Smooth muscle cell (in vitro differentiated cells): ENCODE measurements at regions not wholly inside any gene's neighbourhood (a gene's known extent, or its start where the extent isn't known, plus 50 kb on each side); places are given as distances from the start of the nearest gene placed in this dataset.
"Not testable (repeated sequence)": the region's sequence is repeated elsewhere in the genome, so short reads cannot be mapped to it uniquely, and the experiment has no call there.

Source experiments
- DNase-seq: peaks from one replicate; lab custom pipeline; 2025; ENCODE audit not compliant: unreplicated experiment; lab: John Stamatoyannopoulos, UW
- H2AFZ ChIP-seq: fragments of 200-600 bp; sonication (generic); 2 replicates; pipeline ENCODE4 v1.6.0; 2016; ENCODE audit warnings: antibody characterized with exemption, low read depth, mild to moderate bottlenecking
- H3F3A ChIP-seq: fragments of 200-600 bp; sonication (generic); 2 replicates; pipeline ENCODE4 v1.6.0; 2017; ENCODE audit warnings: antibody characterized with exemption, low read depth
- H3K27ac ChIP-seq: fragments of 200-600 bp; sonication (generic); 2 replicates; pipeline ENCODE4 v1.5.1; 2016; ENCODE audit warnings: low read depth, mild to moderate bottlenecking
- H3K27me3 ChIP-seq: fragments of 200-600 bp; sonication (generic); 2 replicates; pipeline ENCODE4 v1.6.1; 2016; ENCODE audit warnings: low read depth, mild to moderate bottlenecking
- H3K36me3 ChIP-seq: fragments of 200-600 bp; sonication (generic); 2 replicates; pipeline ENCODE4 v1.5.1; 2016; ENCODE audit warnings: low read depth
- H3K4me1 ChIP-seq: fragments of 200-600 bp; sonication (generic); 2 replicates; pipeline ENCODE4 v1.5.1; 2016; ENCODE audit warnings: low read depth
- H3K4me2 ChIP-seq: fragments of 200-600 bp; sonication (generic); 2 replicates; pipeline ENCODE4 v1.6.0; 2016; ENCODE audit warnings: mild to moderate bottlenecking
- H3K4me3 ChIP-seq: fragments of 200-600 bp; sonication (generic); 2 replicates; pipeline ENCODE4 v1.5.1; 2016; ENCODE audit warnings: mild to moderate bottlenecking
- H3K79me2 ChIP-seq: fragments of 200-600 bp; sonication (generic); 2 replicates; pipeline ENCODE4 v1.6.0; 2016; ENCODE audit warnings: low read depth, mild to moderate bottlenecking
- H3K9ac ChIP-seq: fragments of 200-600 bp; sonication (generic); 2 replicates; pipeline ENCODE4 v1.6.0; 2016; ENCODE audit warnings: low read depth
- H3K9me3 ChIP-seq: fragments of 200-600 bp; sonication (generic); replicated peaks from 2 replicates; pipeline ENCODE4 v1.5.1; 2016; ENCODE audit warnings: low read depth
- H4K20me1 ChIP-seq: fragments of 200-600 bp; sonication (generic); 2 replicates; pipeline ENCODE4 v1.6.0; 2016; ENCODE audit warnings: low read depth
- CTCF ChIP-seq: fragments of 200-600 bp; sonication (generic); IDR thresholded peaks from 2 replicates; pipeline ENCODE4 v1.5.1; 2017; ENCODE audit warnings: borderline replicate concordance, mild to moderate bottlenecking, antibody characterized with exemption; ENCODE audit not compliant: insufficient read depth, poor library complexity, severe bottlenecking
- WGBS: methylation state at CpG from one replicate; pipeline ENCODE4 v1.1.7; 2016; ENCODE audit warnings: low lambda C conversion rate; 5-methylcytosine and 5-hydroxymethylcytosine counted together

GRCh38 chr4:134501973-134502643 lies 300.5 kb upstream of the PABPC4L start:
- Histone ChIP-seq H2AFZ (no peak overlapping the region), H3K4me1 (no peaks in the 10 kb centered on the region), H3K27ac (no peak overlapping the region), H3K9me3 (no peaks in the 10 kb centered on the region), H3K4me3 (no peak overlapping the region), H4K20me1 (no peaks in the 10 kb centered on the region), H3K4me2 (no peak overlapping the region), H3F3A (no peaks in the 10 kb centered on the region), H3K79me2 (no peaks in the 10 kb centered on the region), H3K9ac (no peak overlapping the region), H3K27me3 (no peaks in the 10 kb centered on the region), H3K36me3 (no peaks in the 10 kb centered on the region)
- 86% methylated on average over 11 of the region's 16 CpGs for WGBS
- no peak for TF ChIP-seq CTCF
- DNase-seq: no peak

GRCh38 chr4:134501488-134501887 lies 299.9 kb upstream of the PABPC4L start:
- H3K4me1 ChIP-seq, H3K79me2 ChIP-seq: not testable (repeated sequence)
- 98% methylated on average over 9 of the region's 11 CpGs for WGBS

GRCh38 chr4:134499074-134499473 lies 297.5 kb upstream of the PABPC4L start:
- no peaks in the 10 kb centered on the region for H3K4me1 ChIP-seq
- no peak overlapping the region for H3K4me3 ChIP-seq
- H3K9ac ChIP-seq: no peak overlapping the region
- DNase-seq: no peak
- 54% methylated on average over 1 of the region's 1 CpG for WGBS
- H3K27ac ChIP-seq: no peak overlapping the region
- no peak for TF ChIP-seq CTCF
- H3K9me3 ChIP-seq: no peaks in the 10 kb centered on the region
- H2AFZ ChIP-seq: no peak overlapping the region
- no peaks in the 10 kb centered on the region for H4K20me1 ChIP-seq
- no peaks in the 10 kb centered on the region for H3K36me3 ChIP-seq
- no peak overlapping the region for H3K4me2 ChIP-seq
- H3K27me3 ChIP-seq: no peaks in the 10 kb centered on the region
- H3F3A ChIP-seq: no peaks in the 10 kb centered on the region
- H3K79me2 ChIP-seq: no peaks in the 10 kb centered on the region

More at GRCh38 chr4:134501488-134501887, 299.9 kb upstream of the PABPC4L start:
- H3K4me2 ChIP-seq, H3K9ac ChIP-seq, H4K20me1 ChIP-seq, H3K27me3 ChIP-seq, H3K36me3 ChIP-seq, H3K4me3 ChIP-seq, H3K9me3 ChIP-seq, H2AFZ ChIP-seq, H3F3A ChIP-seq, H3K27ac ChIP-seq, DNase-seq: not testable (repeated sequence)

- Histone ChIP-seq H2AFZ (no peak overlapping the region), H3K27ac (no peak overlapping the region), H3K4me2 (no peak overlapping the region), H3K27me3 (no peaks in the 10 kb centered on the region), H4K20me1 (no peaks in the 10 kb centered on the region), H3K36me3 (no peaks in the 10 kb centered on the region), H3K9me3 (no peaks in the 10 kb centered on the region), H3K79me2 (no peaks in the 10 kb centered on the region), H3K4me3 (no peak overlapping the region), H3F3A (no peaks in the 10 kb centered on the region), H3K9ac (no peak overlapping the region), H3K4me1 (no peaks in the 10 kb centered on the region)
- TF ChIP-seq CTCF: no peak
- no peak for DNase-seq
- 96% methylated on average over 1 of the region's 1 CpG for WGBS
Observed at GRCh38 chr4:134490863-134491262, 289.3 kb upstream of the PABPC4L start.

- H3K9ac ChIP-seq, H3F3A ChIP-seq, H3K4me3 ChIP-seq, DNase-seq, H3K79me2 ChIP-seq, H3K4me1 ChIP-seq, H3K27ac ChIP-seq, H3K27me3 ChIP-seq, H3K9me3 ChIP-seq, H3K36me3 ChIP-seq, H2AFZ ChIP-seq, H3K4me2 ChIP-seq, H4K20me1 ChIP-seq: not testable (repeated sequence)
- 93% methylated on average over 3 of the region's 3 CpGs for WGBS
Observed at GRCh38 chr4:134483514-134483913, 281.9 kb upstream of the PABPC4L start.
